ENCODE measurements at regions not wholly inside any gene's neighbourhood (a gene's known extent, or its start where the extent isn't known, plus 50 kb on each side); places are given as distances from the start of the nearest gene placed in this dataset.

DNA sequence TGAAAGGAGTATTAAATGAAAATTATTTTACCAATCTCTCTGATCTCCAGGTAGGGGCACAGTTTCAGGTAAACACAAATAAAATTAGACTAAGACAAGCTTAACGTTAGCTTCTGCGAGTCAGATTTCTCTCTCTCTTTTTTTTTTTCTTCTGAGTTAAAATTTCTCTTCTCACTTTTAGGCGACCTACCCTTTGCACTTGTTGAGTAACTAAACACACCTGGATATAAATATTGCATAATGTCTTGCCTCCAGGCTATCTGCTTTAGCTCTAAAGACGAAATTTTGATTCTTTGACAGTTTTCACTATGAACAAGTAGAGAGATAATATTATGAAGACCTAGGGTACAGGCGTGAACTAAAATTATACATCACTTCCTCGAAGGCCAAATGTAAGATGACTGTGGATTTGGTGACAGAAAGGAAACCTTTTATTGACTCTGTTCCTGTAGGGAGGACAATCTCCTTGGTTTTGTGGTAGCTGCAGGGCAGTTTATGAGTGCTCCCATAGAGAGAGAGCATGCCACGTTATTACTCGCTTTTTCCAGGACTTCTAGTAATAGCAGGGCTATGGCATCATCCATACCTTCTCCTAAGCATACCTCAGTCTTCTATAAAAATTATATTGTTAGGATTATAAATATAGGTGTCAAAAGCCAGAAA is 303.8 kb upstream of the NEGR1 start:
- TF ChIP-seq POLR2AphosphoS5 (IDR thresholded peaks at IDR 0.05; ENCODE audit: borderline replicate concordance, low read depth, low read length) (no peak), EZH2 (IDR thresholded peaks at IDR 0.05) (no peak), FOXP2 (optimal IDR thresholded peaks at IDR 0.05; ENCODE audit: control extremely low read depth, extremely low read length, insufficient read depth) (no peak)
